ENCODE measurements at regions not wholly inside any gene's neighbourhood (a gene's known extent, or its start where the extent isn't known, plus 50 kb on each side); places are given as distances from the start of the nearest gene placed in this dataset.

DNA sequence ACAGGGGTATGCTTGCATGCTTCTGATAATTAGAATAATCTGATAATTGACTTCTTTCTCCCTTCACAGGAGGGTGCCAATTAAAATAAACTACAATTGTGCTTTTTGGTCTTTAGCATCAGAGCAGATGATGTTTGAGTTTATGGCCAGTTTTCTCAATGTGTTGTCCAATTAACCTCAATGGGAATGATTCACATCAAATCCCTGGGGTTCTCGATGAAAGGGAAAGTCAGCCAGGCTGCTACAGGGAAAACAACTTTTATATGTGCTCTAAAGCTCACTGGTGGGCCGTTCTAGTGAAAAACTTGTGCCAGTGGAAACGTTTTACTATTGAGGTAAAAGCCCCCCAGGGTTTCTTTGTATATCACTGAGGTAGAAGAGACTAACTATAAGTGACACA lies 887.3 kb upstream of the CRIM1 start:
- no peak for TF ChIP-seq POLR2AphosphoS5 (IDR thresholded peaks at IDR 0.05; ENCODE audit: low read depth)
- no peak for TF ChIP-seq GABPA (IDR thresholded peaks at IDR 0.05; ENCODE audit: low read depth)
- TF ChIP-seq, protein P1, sequence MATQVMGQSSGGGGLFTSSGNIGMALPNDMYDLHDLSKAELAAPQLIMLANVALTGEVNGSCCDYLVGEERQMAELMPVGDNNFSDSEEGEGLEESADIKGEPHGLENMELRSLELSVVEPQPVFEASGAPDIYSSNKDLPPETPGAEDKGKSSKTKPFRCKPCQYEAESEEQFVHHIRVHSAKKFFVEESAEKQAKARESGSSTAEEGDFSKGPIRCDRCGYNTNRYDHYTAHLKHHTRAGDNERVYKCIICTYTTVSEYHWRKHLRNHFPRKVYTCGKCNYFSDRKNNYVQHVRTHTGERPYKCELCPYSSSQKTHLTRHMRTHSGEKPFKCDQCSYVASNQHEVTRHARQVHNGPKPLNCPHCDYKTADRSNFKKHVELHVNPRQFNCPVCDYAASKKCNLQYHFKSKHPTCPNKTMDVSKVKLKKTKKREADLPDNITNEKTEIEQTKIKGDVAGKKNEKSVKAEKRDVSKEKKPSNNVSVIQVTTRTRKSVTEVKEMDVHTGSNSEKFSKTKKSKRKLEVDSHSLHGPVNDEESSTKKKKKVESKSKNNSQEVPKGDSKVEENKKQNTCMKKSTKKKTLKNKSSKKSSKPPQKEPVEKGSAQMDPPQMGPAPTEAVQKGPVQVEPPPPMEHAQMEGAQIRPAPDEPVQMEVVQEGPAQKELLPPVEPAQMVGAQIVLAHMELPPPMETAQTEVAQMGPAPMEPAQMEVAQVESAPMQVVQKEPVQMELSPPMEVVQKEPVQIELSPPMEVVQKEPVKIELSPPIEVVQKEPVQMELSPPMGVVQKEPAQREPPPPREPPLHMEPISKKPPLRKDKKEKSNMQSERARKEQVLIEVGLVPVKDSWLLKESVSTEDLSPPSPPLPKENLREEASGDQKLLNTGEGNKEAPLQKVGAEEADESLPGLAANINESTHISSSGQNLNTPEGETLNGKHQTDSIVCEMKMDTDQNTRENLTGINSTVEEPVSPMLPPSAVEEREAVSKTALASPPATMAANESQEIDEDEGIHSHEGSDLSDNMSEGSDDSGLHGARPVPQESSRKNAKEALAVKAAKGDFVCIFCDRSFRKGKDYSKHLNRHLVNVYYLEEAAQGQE (IDR thresholded peaks at IDR 0.05; ENCODE audit: insufficient replicate concordance, low read depth) = no peak
- TF ChIP-seq, protein P2, sequence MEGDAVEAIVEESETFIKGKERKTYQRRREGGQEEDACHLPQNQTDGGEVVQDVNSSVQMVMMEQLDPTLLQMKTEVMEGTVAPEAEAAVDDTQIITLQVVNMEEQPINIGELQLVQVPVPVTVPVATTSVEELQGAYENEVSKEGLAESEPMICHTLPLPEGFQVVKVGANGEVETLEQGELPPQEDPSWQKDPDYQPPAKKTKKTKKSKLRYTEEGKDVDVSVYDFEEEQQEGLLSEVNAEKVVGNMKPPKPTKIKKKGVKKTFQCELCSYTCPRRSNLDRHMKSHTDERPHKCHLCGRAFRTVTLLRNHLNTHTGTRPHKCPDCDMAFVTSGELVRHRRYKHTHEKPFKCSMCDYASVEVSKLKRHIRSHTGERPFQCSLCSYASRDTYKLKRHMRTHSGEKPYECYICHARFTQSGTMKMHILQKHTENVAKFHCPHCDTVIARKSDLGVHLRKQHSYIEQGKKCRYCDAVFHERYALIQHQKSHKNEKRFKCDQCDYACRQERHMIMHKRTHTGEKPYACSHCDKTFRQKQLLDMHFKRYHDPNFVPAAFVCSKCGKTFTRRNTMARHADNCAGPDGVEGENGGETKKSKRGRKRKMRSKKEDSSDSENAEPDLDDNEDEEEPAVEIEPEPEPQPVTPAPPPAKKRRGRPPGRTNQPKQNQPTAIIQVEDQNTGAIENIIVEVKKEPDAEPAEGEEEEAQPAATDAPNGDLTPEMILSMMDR (IDR thresholded peaks at IDR 0.05; ENCODE audit: insufficient read depth, low read length) = no peak
- TF ChIP-seq SPI1 (IDR thresholded peaks at IDR 0.05; ENCODE audit: borderline replicate concordance, low read depth) = no peak
- Histone ChIP-seq H3K4me3 (replicated peaks; ENCODE audit: insufficient read depth, low read length) (no peak overlapping the region), H3K27ac (replicated peaks) (no peak overlapping the region), H3K27me3 (ENCODE audit: insufficient read depth, poor library complexity, severe bottlenecking) (no peaks in the 10 kb centered on the region)
- DNase-seq (ENCODE audit: low read depth in 1 of 2, low spot score in 1 of 2) = no peak

DNA sequence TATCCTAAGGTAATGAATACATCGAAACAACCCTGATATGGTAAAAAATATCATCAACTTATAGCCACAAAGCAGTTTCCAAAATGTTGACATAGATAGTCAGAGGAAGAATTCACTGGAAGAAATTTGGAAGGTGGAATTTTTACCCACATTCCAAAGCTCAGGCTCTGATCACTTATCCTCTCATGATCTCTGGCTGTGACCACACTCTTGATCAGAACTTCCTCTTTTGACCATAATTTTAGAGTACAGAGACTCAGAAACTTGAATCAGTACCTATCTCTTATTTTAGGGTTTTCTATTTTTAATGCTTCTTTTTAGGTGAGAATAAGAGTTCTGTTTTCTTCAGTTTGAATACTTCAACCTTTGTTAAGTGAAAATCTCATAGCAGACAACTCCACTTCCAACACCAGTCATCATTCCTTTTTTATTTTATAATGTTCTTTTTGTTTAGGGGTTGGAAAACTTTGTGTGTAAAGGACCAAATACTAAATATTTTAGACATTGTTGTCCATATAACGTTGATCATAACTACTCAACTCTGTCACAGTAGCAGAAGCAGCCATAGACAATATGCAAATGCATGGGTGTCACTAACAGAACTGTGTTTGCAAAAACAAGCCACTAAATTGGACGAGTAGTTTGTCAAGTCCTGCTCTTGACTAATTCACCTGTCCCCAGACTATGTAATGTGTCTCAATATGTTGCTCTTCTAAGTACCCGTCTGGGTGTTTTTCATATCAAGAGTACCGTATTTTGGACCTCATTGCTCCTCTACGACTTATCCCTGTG lies 891.6 kb upstream of the CRIM1 start:
- H3K4me3 ChIP-seq (replicated peaks; ENCODE audit: insufficient read depth, low read length) = no peak overlapping the region
- DNase-seq (ENCODE audit: low read depth in 1 of 2, low spot score in 1 of 2) = no peak
- TF ChIP-seq, protein P1 (IDR thresholded peaks at IDR 0.05; ENCODE audit: insufficient replicate concordance, low read depth) = no peak
- TF ChIP-seq, protein P2 (IDR thresholded peaks at IDR 0.05; ENCODE audit: insufficient read depth, low read length) = no peak
- TF ChIP-seq GABPA (IDR thresholded peaks at IDR 0.05; ENCODE audit: low read depth) (no peak), SPI1 (IDR thresholded peaks at IDR 0.05; ENCODE audit: borderline replicate concordance, low read depth) (no peak), POLR2AphosphoS5 (IDR thresholded peaks at IDR 0.05; ENCODE audit: low read depth) (no peak)
- H3K27me3 ChIP-seq (ENCODE audit: insufficient read depth, poor library complexity, severe bottlenecking) = no peaks in the 10 kb centered on the region
- H3K27ac ChIP-seq (replicated peaks) = no peak overlapping the region

DNA sequence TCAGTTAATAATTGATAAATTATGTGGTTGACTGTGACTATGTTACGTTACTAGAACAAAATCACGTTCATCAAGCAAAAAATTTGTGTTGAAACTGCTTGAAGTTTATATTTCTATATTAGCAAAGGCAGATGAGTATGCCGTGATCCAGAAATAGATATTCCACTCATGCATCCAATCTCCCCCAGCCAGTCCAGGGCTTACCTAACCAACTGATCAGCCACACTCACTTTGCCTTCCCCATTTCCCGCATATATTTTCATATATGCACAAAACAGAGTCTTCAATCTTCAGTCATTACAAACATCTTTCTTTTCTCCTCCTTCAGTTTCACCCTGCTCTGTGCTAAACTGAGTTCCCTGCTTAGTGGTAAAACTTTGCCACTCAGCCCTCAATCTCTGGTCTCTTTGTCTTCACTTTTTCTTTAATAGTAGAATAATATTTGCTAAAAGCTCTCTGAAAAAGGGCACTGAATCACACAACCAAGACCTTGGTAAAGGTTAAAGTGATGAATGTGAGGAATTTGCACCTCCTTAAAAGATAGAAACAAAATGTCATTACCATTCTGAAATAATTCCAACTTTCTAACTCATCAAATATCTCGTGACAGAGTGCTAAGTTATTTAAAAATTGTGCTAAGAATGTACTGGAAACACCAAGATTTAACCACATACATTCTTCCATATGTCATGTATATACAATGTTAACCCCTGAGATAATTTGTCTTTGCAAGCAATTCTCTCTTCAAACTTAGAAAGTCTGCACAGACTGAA lies 893.2 kb upstream of the CRIM1 start:
- Histone ChIP-seq H3K4me3 (replicated peaks; ENCODE audit: insufficient read depth, low read length) (no peak overlapping the region), H3K27me3 (ENCODE audit: insufficient read depth, poor library complexity, severe bottlenecking) (no peaks in the 10 kb centered on the region), H3K27ac (replicated peaks) (no peak overlapping the region)
- TF ChIP-seq SPI1 (IDR thresholded peaks at IDR 0.05; ENCODE audit: borderline replicate concordance, low read depth) = no peak
- TF ChIP-seq GABPA (IDR thresholded peaks at IDR 0.05; ENCODE audit: low read depth) = no peak
- TF ChIP-seq, protein P1 (IDR thresholded peaks at IDR 0.05; ENCODE audit: insufficient replicate concordance, low read depth) = no peak
- TF ChIP-seq POLR2AphosphoS5 (IDR thresholded peaks at IDR 0.05; ENCODE audit: low read depth) = no peak
- TF ChIP-seq, protein P2 (IDR thresholded peaks at IDR 0.05; ENCODE audit: insufficient read depth, low read length) = no peak
- no peak for DNase-seq (ENCODE audit: low read depth in 1 of 2, low spot score in 1 of 2)

All from HL-60 (cell line).